ENCODE measurements at regions not wholly inside any gene's neighbourhood (a gene's known extent, or its start where the extent isn't known, plus 50 kb on each side); places are given as distances from the start of the nearest gene placed in this dataset.

- Histone ChIP-seq H3K27me3 (replicated peaks; ENCODE audit: insufficient read depth) (no peaks in the 10 kb centered on the region), H3K4me1 (ENCODE audit: control insufficient read depth in 1 of 2, low read depth in 2 of 2) (no peaks in the 10 kb centered on the region), H3K4me3 (no peak overlapping the region), H3K9me3 (no peaks in the 10 kb centered on the region), H3K36me3 (no peaks in the 10 kb centered on the region), H3K27ac (no peak overlapping the region)
- ATAC-seq (ENCODE audit: insufficient number of reproducible peaks, low FRiP score, low read depth) (no peak), DNase-seq (ENCODE audit: low spot score) (no peak)
- no peak for TF ChIP-seq CTCF (IDR thresholded peaks at IDR 0.05)
These were observed 458.0 kb downstream of the HAPSTR1 start for GRCh38 chr16:9549487-9549886.

GRCh38 chr16:9555051-9555450 lies 463.6 kb downstream of the HAPSTR1 start:
- no peak for ATAC-seq (ENCODE audit: insufficient number of reproducible peaks, low FRiP score, low read depth)
- no peak for TF ChIP-seq CTCF (IDR thresholded peaks at IDR 0.05)
- H3K27ac ChIP-seq: no peak overlapping the region
- DNase-seq (ENCODE audit: low spot score): no peak
- H3K4me1 ChIP-seq (ENCODE audit: control insufficient read depth in 1 of 2, low read depth in 2 of 2): no peaks in the 10 kb centered on the region
- H3K4me3 ChIP-seq: no peak overlapping the region
- H3K27me3 ChIP-seq (replicated peaks; ENCODE audit: insufficient read depth): no peaks in the 10 kb centered on the region
- H3K9me3 ChIP-seq: no peaks in the 10 kb centered on the region
- H3K36me3 ChIP-seq: no peaks in the 10 kb centered on the region

- Histone ChIP-seq H3K27me3 (replicated peaks; ENCODE audit: insufficient read depth) (no peaks in the 10 kb centered on the region), H3K27ac (no peak overlapping the region), H3K9me3 (no peaks in the 10 kb centered on the region), H3K36me3 (no peaks in the 10 kb centered on the region), H3K4me1 (ENCODE audit: control insufficient read depth in 1 of 2, low read depth in 2 of 2) (no peaks in the 10 kb centered on the region), H3K4me3 (no peak overlapping the region)
- ATAC-seq (ENCODE audit: insufficient number of reproducible peaks, low FRiP score, low read depth) (no peak), DNase-seq (ENCODE audit: low spot score) (no peak)
- no peak for TF ChIP-seq CTCF (IDR thresholded peaks at IDR 0.05)
These were observed 465.7 kb downstream of the HAPSTR1 start for GRCh38 chr16:9556949-9557665.

- no peak for DNase-seq (ENCODE audit: low spot score)
- no peaks in the 10 kb centered on the region for H3K9me3 ChIP-seq
- no peak for ATAC-seq (ENCODE audit: insufficient number of reproducible peaks, low FRiP score, low read depth)
These were observed 466.3 kb downstream of the HAPSTR1 start for GRCh38 chr16:9557713-9558112.

GRCh38 chr16:9566099-9566498 lies 474.7 kb downstream of the HAPSTR1 start:
- ATAC-seq (ENCODE audit: insufficient number of reproducible peaks, low FRiP score, low read depth) (no peak), DNase-seq (ENCODE audit: low spot score) (no peak)
- no peak overlapping the region for H3K27ac ChIP-seq
- no peak for TF ChIP-seq CTCF (IDR thresholded peaks at IDR 0.05)
- no peak overlapping the region for H3K4me3 ChIP-seq
- no peaks in the 10 kb centered on the region for H3K4me1 ChIP-seq (ENCODE audit: control insufficient read depth in 1 of 2, low read depth in 2 of 2)
- H3K27me3 ChIP-seq (replicated peaks; ENCODE audit: insufficient read depth): no peaks in the 10 kb centered on the region
- H3K9me3 ChIP-seq: no peaks in the 10 kb centered on the region
- no peaks in the 10 kb centered on the region for H3K36me3 ChIP-seq

More at GRCh38 chr16:9557713-9558112, 466.3 kb downstream of the HAPSTR1 start:
- Histone ChIP-seq H3K4me3 (no peak overlapping the region), H3K4me1 (ENCODE audit: control insufficient read depth in 1 of 2, low read depth in 2 of 2) (no peaks in the 10 kb centered on the region), H3K36me3 (no peaks in the 10 kb centered on the region), H3K27me3 (replicated peaks; ENCODE audit: insufficient read depth) (no peaks in the 10 kb centered on the region), H3K27ac (no peak overlapping the region)
- no peak for TF ChIP-seq CTCF (IDR thresholded peaks at IDR 0.05)
